ENCODE measurements at regions not wholly inside any gene's neighbourhood (a gene's known extent, or its start where the extent isn't known, plus 50 kb on each side); places are given as distances from the start of the nearest gene placed in this dataset.
A peak's percentile ranks its signal among the peaks of the same experiment; 100 is the strongest.

- no peak overlapping the region for H2AFZ ChIP-seq (ENCODE audit: insufficient read depth, low read depth, low read length, poor library complexity, severe bottlenecking)
- H4K20me1 ChIP-seq (ENCODE audit: insufficient read depth, low read length), result no peaks in the 10 kb centered on the region
- no peak overlapping the region for H3K4me3 ChIP-seq (replicated peaks in 1 of 3; ENCODE audit: low read depth in 2 of 3, low read length in 3 of 3)
- peak overlapping the region in 2 of 7 donors; percentile 2 to 43 for H3K27ac Mint-ChIP-seq
- no peaks in the 10 kb centered on the region for H3K4me1 ChIP-seq (ENCODE audit: control insufficient read depth in 1 of 2, insufficient read depth in 2 of 2, low read length in 2 of 2)
- WGBS (ENCODE audit: insufficient coverage), result no CpG with 5 or more reads among the region's 1 CpG
- no peak overlapping the region for H3K9ac ChIP-seq (ENCODE audit: insufficient read depth, low read length, poor library complexity, severe bottlenecking)
- peak; percentile 18 to 34 (median 20) for DNase-seq
- peaks cover 12 to 28% (median 19%) of the 10 kb centered on the region in 3 donors for H3K27me3 Mint-ChIP-seq (ENCODE audit: low read depth in 3 of 3)
- TF ChIP-seq CTCF (IDR thresholded peaks at IDR 0.05), result no peak
- H3K4me2 ChIP-seq (replicated peaks; ENCODE audit: extremely low read depth, low read length, poor library complexity, severe bottlenecking), result no peak overlapping the region
- H3K9me3 Mint-ChIP-seq, result peaks cover 0 to 6% (median 2%) of the 10 kb centered on the region in 7 donors
- H3K4me1 Mint-ChIP-seq, result peaks cover 8% of the 10 kb centered on the region
- no peak overlapping the region for H3K27ac ChIP-seq (ENCODE audit: low read depth in 1 of 2, low read length in 2 of 2)
- H3K9me3 ChIP-seq (replicated peaks in 1 of 2; ENCODE audit: control insufficient read depth in 1 of 2, insufficient read depth in 1 of 2, low read length in 2 of 2), result no peaks in the 10 kb centered on the region
- no peak overlapping the region for H3K4me3 Mint-ChIP-seq
- no peaks in the 10 kb centered on the region for H3K36me3 ChIP-seq (replicated peaks in 1 of 2; ENCODE audit: control insufficient read depth in 1 of 2, insufficient read depth in 2 of 2, low read length in 2 of 2)
- H3K27me3 ChIP-seq (ENCODE audit: control insufficient read depth in 2 of 2, insufficient read depth in 2 of 2, low read length in 2 of 2), result peaks cover 5 to 11% of the 10 kb centered on the region in 2 donors
- H3K79me2 ChIP-seq (ENCODE audit: insufficient read depth, low read length), result no peaks in the 10 kb centered on the region
- intact Hi-C loops (cut with micrococcal nuclease), result no loop called here
- H3K36me3 Mint-ChIP-seq, result peaks cover 1 to 4% of the 10 kb centered on the region in 2 donors
Measured at GRCh38 chr1:230550428-230550827, 91.9 kb upstream of the COG2 start.

GRCh38 chr1:230549625-230550024, 92.7 kb upstream of the COG2 start:
- H3K4me1 ChIP-seq (ENCODE audit: control insufficient read depth in 1 of 2, insufficient read depth in 2 of 2, low read length in 2 of 2), result no peaks in the 10 kb centered on the region
- no peaks in the 10 kb centered on the region for H3K79me2 ChIP-seq (ENCODE audit: insufficient read depth, low read length)
- H3K36me3 Mint-ChIP-seq, result peaks cover 1 to 4% of the 10 kb centered on the region in 2 donors
- no peak for DNase-seq
- no peak overlapping the region for H3K4me3 Mint-ChIP-seq
- H3K4me2 ChIP-seq (replicated peaks; ENCODE audit: extremely low read depth, low read length, poor library complexity, severe bottlenecking), result no peak overlapping the region
- peaks cover 0 to 6% (median 2%) of the 10 kb centered on the region in 7 donors for H3K9me3 Mint-ChIP-seq
- no peak overlapping the region for H3K4me3 ChIP-seq (replicated peaks in 1 of 3; ENCODE audit: low read depth in 2 of 3, low read length in 3 of 3)
- no peak for TF ChIP-seq CTCF (IDR thresholded peaks at IDR 0.05)
- H3K27ac Mint-ChIP-seq, result no peak overlapping the region
- H2AFZ ChIP-seq (ENCODE audit: insufficient read depth, low read depth, low read length, poor library complexity, severe bottlenecking), result no peak overlapping the region
- H3K27me3 ChIP-seq (ENCODE audit: control insufficient read depth in 2 of 2, insufficient read depth in 2 of 2, low read length in 2 of 2), result peaks cover 5 to 10% of the 10 kb centered on the region in 2 donors
- no peak overlapping the region for H3K9ac ChIP-seq (ENCODE audit: insufficient read depth, low read length, poor library complexity, severe bottlenecking)
- H3K36me3 ChIP-seq (replicated peaks in 1 of 2; ENCODE audit: control insufficient read depth in 1 of 2, insufficient read depth in 2 of 2, low read length in 2 of 2), result no peaks in the 10 kb centered on the region
- H3K27ac ChIP-seq (ENCODE audit: low read depth in 1 of 2, low read length in 2 of 2), result no peak overlapping the region
- WGBS (ENCODE audit: insufficient coverage), result no CpG with 5 or more reads among the region's 1 CpG
- no peaks in the 10 kb centered on the region for H3K9me3 ChIP-seq (replicated peaks in 1 of 2; ENCODE audit: control insufficient read depth in 1 of 2, insufficient read depth in 1 of 2, low read length in 2 of 2)
- H3K27me3 Mint-ChIP-seq (ENCODE audit: low read depth in 3 of 3), result peaks cover 12 to 23% (median 16%) of the 10 kb centered on the region in 3 donors
- no peaks in the 10 kb centered on the region for H4K20me1 ChIP-seq (ENCODE audit: insufficient read depth, low read length)
- intact Hi-C loops (cut with micrococcal nuclease), result no loop called here
- peaks cover 8% of the 10 kb centered on the region for H3K4me1 Mint-ChIP-seq
